GM23338 (cell line): ENCODE measurements at regions not wholly inside any gene's neighbourhood (a gene's known extent, or its start where the extent isn't known, plus 50 kb on each side); places are given as distances from the start of the nearest gene placed in this dataset.

ENCODE experiments used
- ATAC-seq: fragments of 200-7000 bp; cut with Tn5 transposase; 3 replicates; pipeline ENCODE4 v1.9.1; 2020
- DNase-seq: peaks from one replicate; pipeline ENCODE4 v3.0.0-alpha.2; 2015; ENCODE audit warnings: low spot score
- H2AFZ ChIP-seq: fragments of 200-600 bp; sonication (generic); 2 replicates; pipeline ENCODE4 v1.8.0; 2016; ENCODE audit warnings: antibody characterized with exemption, mild to moderate bottlenecking, moderate library complexity
- H3F3A ChIP-seq: fragments of 200-600 bp; sonication (generic); replicated peaks from 2 replicates; pipeline ENCODE4 v1.8.0; 2017; ENCODE audit warnings: antibody characterized with exemption, mixed run types, low read depth
- H3K27ac ChIP-seq: fragments of 200-600 bp; sonication (generic); 2 replicates; pipeline ENCODE4 v1.6.1; 2016; ENCODE audit warnings: low read depth
- H3K27me3 ChIP-seq: fragments of 200-600 bp; sonication (generic); 2 replicates; pipeline ENCODE4 v1.8.0; 2016; ENCODE audit warnings: mild to moderate bottlenecking, mixed run types, moderate library complexity; ENCODE audit not compliant: insufficient read depth
- H3K36me3 ChIP-seq: fragments of 200-600 bp; sonication (generic); 2 replicates; pipeline ENCODE4 v1.8.0; 2016; ENCODE audit warnings: mild to moderate bottlenecking; ENCODE audit not compliant: insufficient read depth
- H3K4me1 ChIP-seq: fragments of 200-600 bp; sonication (generic); 2 replicates; pipeline ENCODE4 v1.8.0; 2016; ENCODE audit warnings: mild to moderate bottlenecking, moderate library complexity; ENCODE audit not compliant: insufficient read depth
- H3K4me2 ChIP-seq: fragments of 200-600 bp; sonication (generic); 2 replicates; pipeline ENCODE4 v1.7.1; 2017; ENCODE audit warnings: mixed run types
- H3K4me3 ChIP-seq: fragments of 200-600 bp; sonication (generic); 2 replicates; pipeline ENCODE4 v1.6.1; 2016; ENCODE audit warnings: mixed run types
- H3K79me2 ChIP-seq: fragments of 200-600 bp; sonication (generic); replicated peaks from 2 replicates; pipeline ENCODE4 v1.8.0; 2017; ENCODE audit warnings: mild to moderate bottlenecking; ENCODE audit not compliant: insufficient read depth
- H3K9me2 ChIP-seq: fragments of 200-600 bp; sonication (generic); 2 replicates; pipeline ENCODE4 v1.8.0; 2017; ENCODE audit not compliant: insufficient read depth
- H4K20me1 ChIP-seq: fragments of 200-600 bp; sonication (generic); replicated peaks from 2 replicates; pipeline ENCODE4 v1.8.0; 2017; ENCODE audit warnings: mild to moderate bottlenecking; ENCODE audit not compliant: insufficient read depth
- H3K27ac Mint-ChIP-seq: 2 replicates; pipeline ENCODE4 v1.8.0; 2020; ENCODE audit warnings: inconsistent platforms, mild to moderate bottlenecking, moderate library complexity, mixed read lengths
- H3K27me3 Mint-ChIP-seq: 3 replicates; pipeline ENCODE4 v1.8.0; 2022; ENCODE audit warnings: low read depth, mild to moderate bottlenecking, moderate library complexity, mixed read lengths, inconsistent platforms; ENCODE audit not compliant: insufficient read depth, poor library complexity
- H3K36me3 Mint-ChIP-seq: 3 replicates; pipeline ENCODE4 v1.8.0; 2021; ENCODE audit warnings: low read depth, mild to moderate bottlenecking, inconsistent platforms, moderate library complexity, mixed read lengths
- H3K4me1 Mint-ChIP-seq: 3 replicates; pipeline ENCODE4 v1.8.0; 2020; ENCODE audit warnings: mild to moderate bottlenecking, inconsistent platforms, mixed read lengths
- H3K4me3 Mint-ChIP-seq: 3 replicates; pipeline ENCODE4 v1.8.0; 2021; ENCODE audit warnings: moderate library complexity, mild to moderate bottlenecking, inconsistent platforms, mixed read lengths
- H3K9me3 Mint-ChIP-seq: 3 replicates; pipeline ENCODE4 v1.8.0; 2020; ENCODE audit warnings: moderate library complexity, mild to moderate bottlenecking, inconsistent platforms, mixed read lengths
- CREB1 ChIP-seq: fragments of 250-450 bp; sonication (Bioruptor Pico); IDR thresholded peaks from 2 replicates; pipeline ENCODE4 v1.5.0; 2020; ENCODE audit warnings: low read depth, mild to moderate bottlenecking, moderate library complexity
- CTCF ChIP-seq, 2 experiments: fragments of 200-600 bp in 1 of 2; sonication (generic) in 1 of 2; conservative IDR thresholded peaks; 2 replicates each; pipeline versions ENCODE4 v1.5.1 to v1.6.1; 2016 to 2017; ENCODE audit warnings: antibody characterized with exemption in 2 of 2, low read depth in 2 of 2, mild to moderate bottlenecking in 2 of 2, moderate library complexity in 1 of 2
- ETS1 ChIP-seq: IDR thresholded peaks from 2 replicates; pipeline ENCODE4 v1.6.1; 2016; ENCODE audit warnings: antibody characterized with exemption
- EZH2 ChIP-seq: fragments of 200-600 bp; sonication (generic); IDR thresholded peaks from one replicate; pipeline ENCODE4 v1.8.0; 2017; ENCODE audit warnings: antibody characterized with exemption, mild to moderate bottlenecking, low read depth; ENCODE audit not compliant: unreplicated experiment
- EZH2phosphoT487 ChIP-seq: fragments of 200-600 bp; sonication (generic); IDR thresholded peaks from one replicate; pipeline ENCODE4 v1.8.1; 2018; ENCODE audit warnings: antibody characterized with exemption; ENCODE audit not compliant: unreplicated experiment
- JUNB ChIP-seq: IDR thresholded peaks from one replicate; pipeline ENCODE4 v1.6.1; 2016; ENCODE audit warnings: antibody characterized with exemption; ENCODE audit not compliant: unreplicated experiment
- NANOG ChIP-seq: IDR thresholded peaks from 2 replicates; pipeline ENCODE4 v1.6.1; 2016; ENCODE audit warnings: antibody characterized with exemption, borderline replicate concordance
- POLR2AphosphoS5 ChIP-seq: IDR thresholded peaks from 2 replicates; pipeline ENCODE4 v1.6.1; 2016; ENCODE audit warnings: antibody characterized with exemption, low read depth
- REST ChIP-seq: IDR thresholded peaks from one replicate; pipeline ENCODE4 v1.6.1; 2018; ENCODE audit warnings: antibody characterized with exemption; ENCODE audit not compliant: unreplicated experiment
- STAT1 ChIP-seq: IDR thresholded peaks from one replicate; pipeline ENCODE4 v1.6.1; 2016; ENCODE audit warnings: antibody characterized with exemption; ENCODE audit not compliant: unreplicated experiment
- ZNF114 ChIP-seq: fragments of 250-450 bp; sonication (Bioruptor Pico); IDR thresholded peaks from 2 replicates; pipeline ENCODE4 v1.5.0; 2020; ENCODE audit warnings: mild to moderate bottlenecking, moderate library complexity
- ZNF331 ChIP-seq: fragments of 250-450 bp; sonication (Bioruptor Pico); IDR thresholded peaks from 2 replicates; pipeline ENCODE4 v1.5.0; 2020; ENCODE audit warnings: low read depth, mild to moderate bottlenecking, moderate library complexity
- ZNF462 ChIP-seq: fragments of 250-450 bp; sonication (Bioruptor Pico); IDR thresholded peaks from 2 replicates; pipeline ENCODE4 v1.5.0; 2020; ENCODE audit warnings: mild to moderate bottlenecking, moderate library complexity

- Histone ChIP-seq H3K4me2 (no peak overlapping the region), H3K27ac (no peak overlapping the region), H3K27me3 (no peaks in the 10 kb centered on the region), H3K4me1 (no peaks in the 10 kb centered on the region; the same call in 1 of the 2 replicates), H3F3A (no peaks in the 10 kb centered on the region), H3K79me2 (no peaks in the 10 kb centered on the region), H3K4me3 (no peak overlapping the region), H3K9me2 (no peaks in the 10 kb centered on the region), H3K36me3 (no peaks in the 10 kb centered on the region), H2AFZ (no peak overlapping the region; the same call in 1 of the 2 replicates), H4K20me1 (no peaks in the 10 kb centered on the region; the same call in 1 of the 2 replicates)
- no peaks in the 10 kb centered on the region for H3K36me3 Mint-ChIP-seq
- H3K4me3 Mint-ChIP-seq, result no peak overlapping the region
- H3K27me3 Mint-ChIP-seq, result no peaks in the 10 kb centered on the region
- TF ChIP-seq EZH2, result no peak
- TF ChIP-seq POLR2AphosphoS5, result no peak
- TF ChIP-seq JUNB, result no peak
- no peak for TF ChIP-seq ZNF331 (CRISPR knock-in tag)
- no peak for TF ChIP-seq ZNF462
- TF ChIP-seq ZNF114, result no peak
- TF ChIP-seq NANOG, result no peak
- TF ChIP-seq ETS1, result no peak
- no peak for TF ChIP-seq REST
- TF ChIP-seq STAT1, result no peak
- no peak for TF ChIP-seq CREB1 (CRISPR knock-in tag)
- no peak for TF ChIP-seq EZH2phosphoT487
- TF ChIP-seq CTCF (conservative IDR thresholded peaks at IDR 0.05; ENCODE audit: low read depth in 2 of 2), result no peak
- DNase-seq, result no peak
- H3K27ac Mint-ChIP-seq, result no peak overlapping the region
- no peak for ATAC-seq
- H3K9me3 Mint-ChIP-seq, result no peaks in the 10 kb centered on the region
- peaks cover 24% of the 10 kb centered on the region for H3K4me1 Mint-ChIP-seq
Observed at GRCh38 chr4:10736266-10736665, 51.7 kb upstream of the CLNK start.
